HG03103 (cell line): ENCODE measurements at regions not wholly inside any gene's neighbourhood (a gene's known extent, or its start where the extent isn't known, plus 50 kb on each side); places are given as distances from the start of the nearest gene placed in this dataset.

ENCODE experiments used
- ATAC-seq: cut with Tn5 transposase; IDR thresholded peaks from one replicate; pipeline ENCODE4 v1.9.1; 2021; ENCODE audit warnings: low read depth; ENCODE audit not compliant: unreplicated experiment

DNA sequence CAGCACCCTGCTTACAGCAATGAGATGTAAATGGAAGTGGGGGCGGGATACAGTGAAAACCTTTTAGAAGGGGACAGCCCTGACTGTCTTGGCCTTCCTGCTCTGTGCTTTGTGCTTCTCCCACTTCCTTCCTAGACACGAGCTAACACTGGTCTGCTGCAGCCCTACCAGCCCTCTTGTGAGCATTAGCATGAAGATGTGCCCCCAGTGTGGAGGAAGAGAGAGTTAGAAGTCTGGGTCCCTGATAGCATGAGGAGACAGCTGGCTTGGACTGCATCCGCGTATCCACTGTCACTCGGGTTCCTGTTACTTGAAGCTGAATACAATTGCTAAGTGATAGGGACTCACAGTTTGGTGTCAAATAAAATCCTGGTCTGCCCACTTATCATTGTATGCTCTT, 248.1 kb upstream of the SOX5 start:
- no peak for ATAC-seq

- no peak for ATAC-seq
Observed at GRCh38 chr12:24195063-24195462, 245.6 kb upstream of the SOX5 start.

DNA sequence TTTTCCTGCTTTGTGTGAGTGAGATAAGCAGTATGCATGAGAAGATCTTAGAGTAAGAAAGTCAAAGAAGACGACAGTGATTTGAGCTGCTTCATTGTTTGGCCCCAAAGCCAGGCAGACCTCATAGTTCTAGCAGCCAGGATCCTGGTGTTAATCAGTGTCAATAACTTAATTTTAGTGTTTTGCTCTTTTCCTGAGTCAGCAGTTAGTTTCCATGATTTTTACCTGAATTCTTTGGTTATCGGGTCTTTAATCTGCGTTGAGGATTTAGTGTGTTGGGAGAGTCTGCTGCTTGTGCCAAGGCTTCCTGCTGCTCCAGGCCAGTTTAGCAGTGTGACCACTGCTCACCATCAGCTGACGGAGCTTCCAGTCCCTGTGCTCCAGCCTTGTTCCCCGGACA, 241.6 kb upstream of the SOX5 start:
- ATAC-seq = no peak

GRCh38 chr12:24185782-24186181, 236.3 kb upstream of the SOX5 start:
- ATAC-seq = no peak

DNA sequence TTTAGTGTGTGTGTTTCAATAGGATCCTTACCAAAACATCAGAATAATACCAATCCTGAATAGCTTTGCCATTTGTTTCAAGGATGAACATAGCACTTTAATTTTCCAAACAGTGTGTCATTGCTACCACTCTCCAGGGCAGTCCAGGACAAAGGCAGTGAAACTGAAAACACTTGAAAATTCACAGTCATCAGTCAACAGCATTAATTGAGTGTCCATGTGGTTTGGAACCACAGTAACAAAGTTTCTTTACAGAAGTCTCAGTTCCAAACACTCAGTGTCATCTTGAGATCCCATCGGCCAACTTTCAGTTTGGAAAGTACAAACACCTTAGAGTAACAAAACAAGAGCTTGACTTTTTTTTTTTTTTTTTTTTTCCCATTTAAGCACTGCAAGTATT, 228.4 kb upstream of the SOX5 start:
- peak; percentile 63 for ATAC-seq

- ATAC-seq = no peak
Observed at GRCh38 chr12:24175929-24176328, 226.5 kb upstream of the SOX5 start.

- no peak for ATAC-seq
Observed at GRCh38 chr12:24175284-24175683, 225.8 kb upstream of the SOX5 start.

DNA sequence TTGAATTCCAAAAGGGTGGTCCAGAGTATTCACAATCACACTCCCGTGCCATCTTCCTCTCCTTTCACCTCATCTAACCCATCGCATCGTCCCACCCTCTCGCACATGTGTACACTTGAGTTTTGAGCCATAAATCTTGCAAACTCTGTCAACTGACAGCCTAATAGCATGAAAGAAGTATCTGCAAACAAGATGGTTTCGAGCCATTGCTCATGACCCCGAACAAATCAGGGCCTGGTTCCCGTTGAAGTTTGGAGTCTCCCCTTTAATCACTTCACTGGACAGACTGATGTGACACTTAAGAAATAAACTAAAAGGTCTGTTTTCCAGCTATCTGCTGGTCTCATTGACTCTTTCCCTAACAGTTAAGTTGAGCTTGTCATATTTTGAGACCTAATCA, 223.6 kb upstream of the SOX5 start:
- ATAC-seq = no peak

DNA sequence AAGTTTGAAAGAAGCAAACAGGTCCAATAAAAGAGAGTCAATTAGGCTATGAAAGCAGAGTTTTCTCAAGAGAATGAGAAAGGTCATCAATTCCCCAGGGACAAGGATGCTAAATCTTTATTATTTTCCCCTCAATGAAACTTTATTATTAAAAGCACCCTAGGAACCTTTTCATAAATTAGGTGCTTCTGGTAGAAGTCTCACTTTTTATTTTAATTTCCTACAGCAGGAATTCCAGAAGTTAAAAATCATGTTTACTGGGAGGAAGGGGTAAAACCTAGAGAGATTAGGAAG, 223.2 kb upstream of the SOX5 start:
- ATAC-seq = no peak

GRCh38 chr12:24172031-24172772, 222.7 kb upstream of the SOX5 start:
- peak; percentile 81 for ATAC-seq

DNA sequence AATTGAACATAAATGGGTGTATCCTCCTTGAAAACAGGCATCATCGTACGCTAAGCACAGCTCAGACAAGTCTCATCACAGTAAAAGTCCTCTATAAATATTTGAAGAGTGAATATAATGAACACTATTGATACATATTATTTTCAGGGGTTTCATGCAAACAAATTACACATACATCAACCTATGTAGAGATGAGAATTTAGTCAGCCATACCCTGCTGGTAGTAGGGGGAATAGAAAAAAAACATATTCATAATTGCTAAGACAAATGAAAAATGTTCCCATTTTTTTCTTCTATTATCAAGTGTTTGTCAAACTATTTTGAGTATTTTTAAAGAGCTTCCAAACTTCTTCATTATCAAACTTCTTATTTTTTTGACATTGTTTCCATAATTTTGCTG, 205.6 kb upstream of the SOX5 start:
- ATAC-seq = no peak

- no peak for ATAC-seq
Observed at GRCh38 chr12:24153079-24153478, 203.6 kb upstream of the SOX5 start.

GRCh38 chr12:24152270-24152669, 202.8 kb upstream of the SOX5 start:
- no peak for ATAC-seq

- ATAC-seq = no peak
Observed at GRCh38 chr12:24143928-24144327, 194.5 kb upstream of the SOX5 start.

DNA sequence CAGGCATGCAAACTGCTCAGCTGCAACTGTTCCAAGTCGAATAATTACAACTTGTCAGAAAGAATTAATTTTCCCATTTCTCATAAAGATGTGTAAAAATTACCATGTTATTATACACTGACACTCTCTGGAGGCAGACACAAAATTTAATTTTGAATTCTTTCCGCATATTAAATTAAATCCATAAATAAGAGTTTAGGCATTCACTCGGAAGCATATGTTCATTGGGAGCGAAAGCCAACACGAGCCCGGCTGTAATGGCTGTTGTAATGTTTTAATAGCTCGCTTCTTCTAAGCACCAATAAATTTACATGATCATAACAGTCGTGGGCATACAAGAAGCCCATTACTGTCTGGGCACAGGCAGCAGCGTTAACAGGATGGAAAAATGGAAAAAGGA, 189.6 kb upstream of the SOX5 start:
- ATAC-seq = no peak

GRCh38 chr12:24138041-24138440, 188.6 kb upstream of the SOX5 start:
- no peak for ATAC-seq

DNA sequence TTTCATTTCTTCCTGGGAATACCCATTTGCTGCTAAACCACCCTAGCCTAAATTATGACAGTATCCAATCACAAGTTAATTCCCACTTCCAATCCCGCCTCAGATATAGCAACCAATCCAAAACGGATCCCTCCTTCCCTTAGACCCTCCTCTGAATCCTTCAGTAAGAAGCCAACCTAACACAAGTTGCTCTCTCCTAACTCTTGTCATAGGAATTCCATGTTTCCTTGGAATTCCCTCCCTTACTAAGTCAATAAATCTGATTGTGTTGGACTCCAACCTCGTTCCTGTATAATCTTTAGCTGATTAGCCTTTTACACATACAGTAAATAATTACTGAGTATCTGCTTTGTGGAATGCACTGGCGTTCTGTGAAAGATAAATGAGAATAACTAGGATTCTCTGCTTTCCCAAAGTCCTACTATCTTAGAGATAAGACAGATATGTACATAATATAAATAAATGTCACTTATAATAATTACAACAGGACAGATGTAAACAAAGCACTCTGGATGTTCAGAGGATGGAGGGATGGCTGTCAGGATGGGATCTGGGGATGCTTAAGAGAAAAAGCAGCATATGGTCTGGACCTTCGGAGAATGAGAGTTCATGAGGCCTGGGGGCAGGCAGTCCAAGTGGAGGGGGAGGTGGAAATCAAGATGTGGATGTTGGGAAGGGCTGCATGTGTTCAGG, 185.8 kb upstream of the SOX5 start:
- ATAC-seq = no peak

GRCh38 chr12:24134092-24134491, 184.6 kb upstream of the SOX5 start:
- no peak for ATAC-seq

GRCh38 chr12:24133384-24133783, 183.9 kb upstream of the SOX5 start:
- ATAC-seq = no peak

DNA sequence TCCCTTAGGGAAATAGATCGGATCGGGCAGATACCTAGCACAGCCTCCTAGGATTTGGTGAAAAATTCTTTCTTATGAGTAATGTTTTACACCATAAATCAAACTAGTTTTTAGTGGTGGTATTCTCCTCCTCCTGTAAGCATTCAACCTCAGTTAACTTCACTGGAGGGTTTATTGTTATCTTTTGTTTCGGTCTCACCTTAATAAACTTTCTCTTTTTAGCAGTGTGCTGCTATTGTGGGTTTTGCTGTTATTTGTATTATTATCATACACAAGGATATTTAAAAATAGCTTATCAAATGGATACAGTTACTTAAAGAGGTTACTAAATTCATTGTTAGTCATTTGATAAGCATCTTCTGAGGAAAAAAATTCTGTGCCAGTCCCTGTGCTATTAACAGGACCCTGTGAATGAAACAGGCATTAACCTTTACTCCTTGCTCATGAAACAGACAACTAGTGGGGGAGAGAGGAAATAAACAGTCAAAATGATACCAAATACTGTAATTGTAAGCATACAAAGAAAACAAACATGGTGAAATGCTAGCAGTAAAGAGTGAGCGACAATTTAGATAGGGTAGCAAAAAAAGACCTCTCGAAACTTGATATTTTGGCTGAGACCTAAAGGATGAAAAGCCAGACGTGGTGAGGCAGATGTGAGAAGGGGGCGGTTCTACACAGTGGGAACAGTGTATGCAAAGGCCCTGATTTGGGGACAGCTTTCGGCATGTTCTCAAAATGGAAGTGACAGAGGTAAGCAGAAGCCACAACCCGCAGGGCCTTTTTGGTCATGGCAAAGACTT, 178.7 kb upstream of the SOX5 start:
- ATAC-seq = peak; percentile 91

DNA sequence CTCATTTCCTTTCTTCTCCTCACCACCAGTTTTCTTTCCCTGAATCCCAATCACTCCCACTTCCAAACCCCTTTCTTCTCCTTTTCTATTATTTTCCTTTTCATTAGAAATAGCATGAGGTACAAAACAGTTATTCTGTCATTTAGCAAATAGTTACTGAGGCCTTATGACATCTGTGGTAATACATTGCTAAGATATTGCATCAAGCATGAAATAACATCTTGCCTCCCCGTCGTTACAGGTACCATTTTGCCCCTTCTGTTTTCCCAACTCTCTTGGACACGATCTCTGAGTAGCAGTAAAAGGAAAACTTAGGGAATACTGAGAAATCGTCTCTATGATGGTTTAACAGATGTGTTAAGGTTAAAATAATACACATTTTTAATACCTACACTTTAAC, 175.8 kb upstream of the SOX5 start:
- ATAC-seq = no peak

GRCh38 chr12:24121911-24122310, 172.4 kb upstream of the SOX5 start:
- no peak for ATAC-seq
